Dedifferentiated amniotic fluid mesenchymal stem cell (primary cell): ENCODE measurements at regions not wholly inside any gene's neighbourhood (a gene's known extent, or its start where the extent isn't known, plus 50 kb on each side); places are given as distances from the start of the nearest gene placed in this dataset.

Experiments
- DNase-seq: peaks from one replicate; pipeline ENCODE4 v3.0.0-alpha.2; 2016; ENCODE audit errors: extremely low spot score

DNA sequence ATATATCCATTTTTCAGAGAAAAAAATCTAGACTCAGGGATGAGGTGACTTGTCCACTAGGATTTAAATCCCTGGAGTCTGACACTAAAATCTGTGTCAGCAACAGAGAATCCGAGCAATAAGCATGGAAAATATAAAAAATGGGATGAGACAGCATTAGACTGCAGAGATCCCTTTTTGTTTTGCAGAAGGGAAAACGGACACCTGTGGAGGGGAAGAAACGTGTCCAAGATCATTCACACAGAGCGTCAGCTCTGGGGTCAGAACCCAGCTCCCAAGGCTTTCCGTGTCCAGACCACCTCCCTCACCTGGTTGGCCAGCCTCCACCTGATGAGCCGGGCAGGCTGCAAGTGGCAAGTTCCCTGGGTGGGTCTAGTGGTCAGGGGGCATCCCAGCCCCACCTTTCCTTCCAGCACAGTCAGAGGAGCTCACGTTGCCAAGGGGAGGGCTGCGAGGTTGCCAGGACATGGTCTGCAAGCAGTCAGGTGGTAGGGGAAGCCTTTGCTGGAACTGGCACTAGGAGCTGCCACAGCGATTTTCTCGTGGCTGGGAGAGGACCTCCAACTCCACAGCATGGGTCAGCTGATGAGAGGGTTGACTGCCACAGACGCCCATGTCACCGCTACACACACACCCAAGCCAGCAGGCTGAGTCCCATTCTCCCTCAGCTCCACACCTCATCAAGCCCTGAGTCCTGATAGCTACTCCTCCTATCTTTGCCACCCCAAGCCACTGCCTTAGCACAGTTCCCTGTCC is 65.9 kb upstream of the CPLX2 start:
- DNase-seq, result no peak

DNA sequence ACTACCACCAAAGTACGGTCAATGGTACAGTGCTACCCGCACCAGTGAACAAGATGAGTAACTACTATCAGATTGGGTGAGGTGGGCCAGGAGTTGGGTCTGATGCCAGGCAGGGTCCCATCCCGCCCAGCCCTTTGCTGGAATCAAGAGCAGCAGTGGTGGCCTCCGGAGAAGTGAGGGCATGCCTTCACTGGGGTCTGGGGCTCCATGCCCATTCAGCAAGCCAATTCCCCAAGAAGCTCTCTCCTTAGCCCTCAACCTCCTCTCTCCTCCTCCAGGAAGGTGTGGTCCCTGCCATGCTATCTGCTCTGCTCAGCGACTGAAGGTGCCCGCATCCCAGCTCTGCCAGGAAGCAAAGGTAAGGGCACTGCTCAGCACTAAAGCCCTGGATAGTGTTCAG is 62.7 kb upstream of the CPLX2 start:
- no peak for DNase-seq

DNA sequence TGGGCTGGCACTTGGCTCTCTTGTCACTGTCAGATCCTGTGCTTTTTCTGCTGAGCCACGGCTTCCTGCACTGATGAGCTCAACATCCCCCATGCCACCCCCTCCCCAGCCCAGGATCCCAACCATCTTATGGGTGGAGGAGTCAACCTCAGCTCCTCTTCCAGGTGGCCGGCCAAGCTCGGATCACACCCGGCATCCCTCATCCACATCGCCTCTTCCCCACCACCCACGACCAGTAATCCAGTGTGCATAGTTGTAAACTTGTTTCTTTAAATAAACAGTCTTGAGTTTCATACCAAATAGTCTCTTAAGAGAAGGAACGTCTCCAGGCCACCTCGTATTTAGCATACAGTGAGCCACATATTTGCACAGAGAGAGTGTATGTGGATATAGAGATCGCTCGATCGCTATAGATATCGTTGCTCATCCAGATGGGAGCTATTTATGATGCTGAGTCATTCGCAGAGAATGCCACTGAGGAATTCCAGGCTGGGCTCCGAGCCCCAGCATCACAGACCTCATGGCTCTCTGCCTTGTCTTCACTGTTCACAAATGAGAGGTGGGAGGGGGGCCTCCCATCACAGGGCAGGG is 61.8 kb upstream of the CPLX2 start:
- peak; percentile 64 for DNase-seq

DNA sequence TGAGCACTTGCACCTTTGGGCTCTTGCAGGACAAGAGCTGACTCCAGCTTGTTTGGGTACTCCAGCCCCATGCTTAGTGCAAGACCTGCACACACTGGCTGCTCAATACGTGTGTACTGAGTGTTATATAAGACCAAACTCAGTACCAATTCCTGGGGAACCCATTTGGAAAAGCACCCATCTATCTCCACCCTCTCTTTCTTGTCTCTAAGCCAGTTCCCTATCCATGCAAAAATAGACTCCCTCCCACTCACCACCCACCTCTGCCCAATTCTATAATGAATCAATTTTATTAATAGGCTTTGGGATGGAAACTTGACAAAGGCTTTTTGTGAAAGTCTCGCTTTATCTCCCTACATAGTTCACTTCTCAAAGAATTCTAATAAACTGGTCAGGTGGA is 60.9 kb upstream of the CPLX2 start:
- DNase-seq, result no peak

DNA sequence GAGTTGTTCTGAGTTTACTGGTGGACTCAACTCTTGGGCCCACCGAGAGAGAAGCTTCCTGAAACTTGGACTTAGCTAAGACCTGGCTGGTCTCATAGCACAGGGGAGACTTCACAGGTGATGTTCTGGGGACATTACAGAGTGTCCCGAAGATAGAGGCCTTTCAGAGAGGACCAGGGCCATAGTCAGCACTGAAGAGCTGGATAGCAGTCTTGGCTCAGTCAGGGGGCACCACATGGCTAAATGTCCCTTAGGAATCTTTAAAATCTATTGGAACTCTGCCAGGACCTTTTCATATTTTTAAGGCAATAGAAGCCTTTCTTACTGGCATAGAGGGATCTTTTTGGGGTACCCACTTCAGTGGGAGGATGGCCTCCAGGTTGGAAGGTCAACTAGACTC is 59.8 kb upstream of the CPLX2 start:
- DNase-seq, result no peak

DNA sequence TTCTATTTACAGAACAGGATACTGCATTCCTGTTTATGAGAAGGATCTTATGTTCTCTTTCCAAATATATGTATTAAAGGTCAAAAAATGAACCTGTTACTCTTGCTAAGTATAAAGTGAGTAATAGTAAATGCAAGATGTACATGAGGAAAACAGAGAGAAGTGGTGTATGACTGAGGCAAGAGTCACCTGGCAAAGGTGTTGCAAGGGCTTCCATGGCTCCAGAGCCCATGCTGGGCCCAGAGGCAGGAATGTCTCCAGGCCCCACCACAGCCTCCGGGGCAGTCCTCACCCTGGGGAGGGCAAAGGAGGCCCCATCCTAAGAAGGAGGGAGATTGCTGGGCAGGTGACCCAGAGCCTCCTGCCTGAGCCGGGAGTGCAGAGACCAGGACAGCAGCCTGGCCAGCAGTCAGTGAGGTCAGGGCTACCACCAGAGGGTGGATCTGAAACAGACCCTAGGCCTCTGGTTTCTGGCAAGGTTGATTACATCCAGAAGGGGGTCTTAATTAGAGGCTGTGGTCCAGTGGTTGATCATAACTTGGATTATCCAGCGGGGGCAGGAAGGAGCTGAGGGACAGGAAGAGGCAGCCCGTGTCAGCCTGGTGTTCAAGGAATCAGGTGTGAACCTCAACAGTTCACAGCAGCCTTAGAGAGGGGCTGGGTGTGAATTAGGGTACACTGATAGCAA is 57.3 kb upstream of the CPLX2 start:
- no peak for DNase-seq

DNA sequence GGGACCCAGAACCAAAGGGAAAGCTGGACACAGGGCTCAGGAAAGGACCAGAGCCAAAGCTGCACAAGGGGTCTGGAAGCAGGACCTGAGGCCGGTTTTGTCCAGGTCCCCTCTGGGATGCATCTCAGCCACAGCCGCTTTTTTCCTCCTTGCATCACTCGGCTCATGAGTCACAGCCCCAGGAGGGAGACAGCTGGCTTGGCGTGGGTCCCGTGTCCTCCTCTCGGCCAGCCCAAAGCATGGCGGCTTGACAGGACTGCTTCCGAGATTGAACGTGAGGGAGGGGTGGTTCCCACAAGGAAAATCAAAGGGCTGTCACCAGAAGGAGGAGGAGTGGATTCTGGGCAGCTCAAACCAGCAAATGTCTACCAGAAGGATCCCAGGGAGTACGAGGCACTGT is 56.7 kb upstream of the CPLX2 start:
- DNase-seq, result peak; percentile 85

DNA sequence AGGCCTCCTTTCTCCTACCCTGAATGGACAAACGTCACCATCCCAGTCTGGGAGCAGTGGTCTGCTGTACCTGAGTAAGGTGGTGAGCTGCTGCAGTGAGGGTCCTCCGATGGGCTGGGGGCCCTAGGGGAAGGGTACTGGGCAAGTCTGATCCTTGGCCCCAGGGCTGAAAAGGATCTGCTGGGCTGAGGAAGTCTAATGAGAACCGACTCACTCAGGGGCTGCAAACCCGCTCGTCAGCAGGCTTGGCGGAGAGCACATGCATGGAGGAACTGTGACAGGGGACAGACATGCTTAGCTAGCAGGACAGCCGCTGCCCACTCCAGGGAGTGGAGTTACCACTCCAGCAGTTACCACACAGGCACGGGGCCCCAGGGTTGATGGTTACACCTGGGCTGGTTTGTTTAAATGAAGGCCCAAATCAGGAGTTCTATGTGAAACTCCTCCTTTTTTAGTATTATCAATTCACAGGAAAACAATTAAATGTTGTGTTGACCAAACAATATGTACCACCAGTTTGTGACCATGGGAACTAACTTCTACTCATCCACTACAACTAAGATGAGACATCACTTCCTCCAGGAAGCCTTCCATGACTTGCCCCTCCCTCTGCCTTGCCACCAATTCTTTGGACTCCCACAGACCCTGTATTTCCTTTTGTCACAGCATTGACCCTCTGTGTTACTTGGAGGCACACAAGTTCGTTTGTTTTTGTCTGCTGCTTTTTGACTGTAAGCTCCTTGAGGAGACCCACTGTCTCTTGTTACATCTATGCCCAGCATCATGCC is 56.1 kb upstream of the CPLX2 start:
- DNase-seq, result no peak

DNA sequence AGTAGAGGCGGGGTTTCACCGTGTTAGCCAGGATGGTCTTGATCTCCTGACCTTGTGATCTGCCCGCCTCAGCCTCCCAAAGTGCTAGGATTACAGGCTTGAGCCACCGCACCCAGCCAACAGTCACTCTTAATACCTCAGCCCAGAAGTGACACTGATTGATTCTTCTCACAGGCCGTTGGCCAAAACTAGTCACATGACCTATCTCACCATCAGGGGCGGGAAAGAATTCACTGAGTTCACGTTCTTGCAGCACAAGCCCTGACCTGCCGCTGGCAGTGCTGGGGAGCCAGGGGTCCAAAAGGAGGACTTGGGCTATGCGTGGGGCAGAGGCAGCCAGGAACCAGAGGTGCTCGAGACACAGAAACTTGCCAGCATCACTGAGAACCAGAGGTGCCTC is 55.0 kb upstream of the CPLX2 start:
- DNase-seq, result no peak

DNA sequence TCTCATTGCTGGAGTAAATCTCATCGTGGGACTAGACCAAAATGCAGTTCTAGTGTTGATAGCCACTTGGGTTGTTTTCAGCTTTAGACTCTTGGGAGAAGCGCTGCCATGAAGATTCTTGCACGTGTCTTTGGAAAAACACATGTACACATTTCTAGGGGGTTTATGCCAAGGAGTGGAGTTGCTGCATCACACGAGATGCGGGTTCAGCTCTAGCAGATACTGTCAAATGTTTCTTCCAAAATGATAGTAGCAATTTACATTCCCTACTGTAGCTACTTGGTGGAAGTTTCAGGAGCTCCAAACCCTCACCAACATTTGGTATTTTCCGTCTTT is 52.3 kb upstream of the CPLX2 start:
- DNase-seq, result no peak

DNA sequence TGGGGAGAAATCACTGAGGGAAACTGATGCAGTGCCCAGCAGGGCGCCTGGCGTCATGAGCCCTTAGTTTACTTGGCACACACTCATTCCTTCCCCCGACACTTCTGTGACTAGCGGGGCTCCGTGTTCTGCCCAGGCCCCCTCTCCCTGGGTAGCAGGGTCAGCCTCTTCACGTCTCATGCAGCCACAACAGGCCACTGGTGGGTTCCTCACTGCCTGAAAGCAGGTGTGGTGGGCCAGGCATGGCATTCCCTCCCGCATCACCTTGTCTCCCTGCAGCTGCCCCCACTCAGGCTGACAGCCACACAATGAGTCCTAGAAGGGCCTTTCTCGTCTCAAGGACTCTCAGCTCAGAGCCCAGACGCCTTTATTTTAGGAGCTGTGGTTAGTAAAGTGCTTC is 51.1 kb upstream of the CPLX2 start:
- DNase-seq, result no peak
